Neuronal stem cell (in vitro differentiated cells): ENCODE measurements at regions not wholly inside any gene's neighbourhood (a gene's known extent, or its start where the extent isn't known, plus 50 kb on each side); places are given as distances from the start of the nearest gene placed in this dataset.
"Not testable (repeated sequence)": the region's sequence is repeated elsewhere in the genome, so short reads cannot be mapped to it uniquely, and the experiment has no call there.

ENCODE experiments used
- DNase-seq: peaks from one replicate; pipeline ENCODE4 v3.0.0-alpha.2; 2013; ENCODE audit warnings: low spot score
- H2AFZ ChIP-seq: one replicate; pipeline ENCODE4 v1.6.1; 2013; ENCODE audit warnings: mild to moderate bottlenecking, low read length, inconsistent platforms
- H2AK5ac ChIP-seq: 2 replicates; pipeline ENCODE4 v1.6.1; 2013; ENCODE audit warnings: low read depth, mild to moderate bottlenecking, inconsistent platforms, low read length, moderate library complexity, mixed read lengths
- H2BK120ac ChIP-seq: 2 replicates; pipeline ENCODE4 v1.6.1; 2013; ENCODE audit warnings: low read depth, mild to moderate bottlenecking, inconsistent platforms, low read length, moderate library complexity, mixed read lengths
- H2BK12ac ChIP-seq: one replicate; pipeline ENCODE4 v1.6.1; 2013; ENCODE audit warnings: low read length, inconsistent platforms
- H2BK15ac ChIP-seq: 2 replicates; pipeline ENCODE4 v1.6.1; 2013; ENCODE audit warnings: mild to moderate bottlenecking, low read length, inconsistent platforms, mixed read lengths
- H2BK5ac ChIP-seq: one replicate; pipeline ENCODE4 v1.6.1; 2013; ENCODE audit warnings: inconsistent platforms, mild to moderate bottlenecking, low read length, moderate library complexity
- H3K14ac ChIP-seq: one replicate; pipeline ENCODE4 v1.6.1; 2013; ENCODE audit warnings: low read length, inconsistent platforms
- H3K18ac ChIP-seq: 2 replicates; pipeline ENCODE4 v1.6.1; 2013; ENCODE audit warnings: low read length, inconsistent platforms
- H3K23ac ChIP-seq: 2 replicates; pipeline ENCODE4 v1.6.1; 2013; ENCODE audit warnings: low read depth, mild to moderate bottlenecking, mixed read lengths, low read length, inconsistent platforms; ENCODE audit not compliant: poor library complexity
- H3K27ac ChIP-seq: replicated peaks from 3 replicates; pipeline ENCODE4 v1.5.1; 2013; ENCODE audit warnings: low read length, inconsistent platforms
- H3K27me3 ChIP-seq, 3 experiments: 2 replicates each; pipeline ENCODE4 v1.6.1; 2013; ENCODE audit warnings: low read length in 3 of 3, mild to moderate bottlenecking in 2 of 3, inconsistent platforms in 1 of 3, low read depth in 1 of 3, mixed read lengths in 1 of 3, moderate library complexity in 1 of 3; ENCODE audit not compliant: control insufficient read depth in 3 of 3, insufficient read depth in 3 of 3
- H3K36me3 ChIP-seq, 2 donors: replicated peaks in 1 of 2; 2 replicates each; pipeline ENCODE4 v1.6.1; 2013; ENCODE audit warnings: low read length in 2 of 2; ENCODE audit not compliant: control insufficient read depth in 2 of 2, insufficient read depth in 2 of 2
- H3K4ac ChIP-seq: 2 replicates; pipeline ENCODE4 v1.6.1; 2013; ENCODE audit warnings: inconsistent platforms, mild to moderate bottlenecking, low read length, moderate library complexity
- H3K4me1 ChIP-seq, 2 donors: 1 replicate in 1 of 2; 2 replicates in 1 of 2; pipeline ENCODE4 v1.6.1; 2013; ENCODE audit warnings: low read length in 2 of 2, low read depth in 1 of 2; ENCODE audit not compliant: control insufficient read depth in 2 of 2, insufficient read depth in 1 of 2
- H3K4me2 ChIP-seq: one replicate; pipeline ENCODE4 v1.6.1; 2013; ENCODE audit warnings: mild to moderate bottlenecking, low read length, inconsistent platforms; ENCODE audit not compliant: insufficient read depth, poor library complexity, severe bottlenecking
- H3K4me3 ChIP-seq, 2 donors: 2 replicates each; pipeline ENCODE4 v1.5.1; 2013; ENCODE audit warnings: low read length in 2 of 2, mild to moderate bottlenecking in 2 of 2, inconsistent platforms in 1 of 2, moderate library complexity in 1 of 2
- H3K79me1 ChIP-seq: one replicate; pipeline ENCODE4 v1.6.1; 2013; ENCODE audit warnings: low read depth, mild to moderate bottlenecking, inconsistent platforms, low read length, moderate library complexity
- H3K9ac ChIP-seq: one replicate; pipeline ENCODE4 v1.6.1; 2013; ENCODE audit warnings: mild to moderate bottlenecking, low read depth, low read length, inconsistent platforms; ENCODE audit not compliant: poor library complexity
- H3K9me3 ChIP-seq, 2 donors: replicated peaks in 1 of 2; 2 replicates each; pipeline versions ENCODE3 to v1.6.1; 2013; ENCODE audit warnings: low read length in 2 of 2, mild to moderate bottlenecking in 2 of 2, inconsistent platforms in 1 of 2, low read depth in 1 of 2, mixed read lengths in 1 of 2, moderate library complexity in 1 of 2; ENCODE audit not compliant: control insufficient read depth in 2 of 2, insufficient read depth in 1 of 2
- H4K8ac ChIP-seq: one replicate; pipeline ENCODE4 v1.6.1; 2013; ENCODE audit warnings: low read depth, mild to moderate bottlenecking, inconsistent platforms, low read length, moderate library complexity
- H4K91ac ChIP-seq: one replicate; pipeline ENCODE4 v1.6.1; 2013; ENCODE audit warnings: low read length, low read depth, mild to moderate bottlenecking, inconsistent platforms; ENCODE audit not compliant: poor library complexity
- WGBS, 2 donors: extraction: QIAGEN DNeasy Blood & Tissue Kit; methylation state at CpG; one replicate each; pipeline ENCODE4 v1.1.7; 2013; ENCODE audit warnings: missing lambda C conversion rate in 2 of 2, mixed read lengths in 1 of 2; ENCODE audit not compliant: insufficient read length in 2 of 2, insufficient replicate concordance in 1 of 2; ENCODE audit errors: extremely low coverage in 2 of 2; 5-methylcytosine and 5-hydroxymethylcytosine counted together

DNA sequence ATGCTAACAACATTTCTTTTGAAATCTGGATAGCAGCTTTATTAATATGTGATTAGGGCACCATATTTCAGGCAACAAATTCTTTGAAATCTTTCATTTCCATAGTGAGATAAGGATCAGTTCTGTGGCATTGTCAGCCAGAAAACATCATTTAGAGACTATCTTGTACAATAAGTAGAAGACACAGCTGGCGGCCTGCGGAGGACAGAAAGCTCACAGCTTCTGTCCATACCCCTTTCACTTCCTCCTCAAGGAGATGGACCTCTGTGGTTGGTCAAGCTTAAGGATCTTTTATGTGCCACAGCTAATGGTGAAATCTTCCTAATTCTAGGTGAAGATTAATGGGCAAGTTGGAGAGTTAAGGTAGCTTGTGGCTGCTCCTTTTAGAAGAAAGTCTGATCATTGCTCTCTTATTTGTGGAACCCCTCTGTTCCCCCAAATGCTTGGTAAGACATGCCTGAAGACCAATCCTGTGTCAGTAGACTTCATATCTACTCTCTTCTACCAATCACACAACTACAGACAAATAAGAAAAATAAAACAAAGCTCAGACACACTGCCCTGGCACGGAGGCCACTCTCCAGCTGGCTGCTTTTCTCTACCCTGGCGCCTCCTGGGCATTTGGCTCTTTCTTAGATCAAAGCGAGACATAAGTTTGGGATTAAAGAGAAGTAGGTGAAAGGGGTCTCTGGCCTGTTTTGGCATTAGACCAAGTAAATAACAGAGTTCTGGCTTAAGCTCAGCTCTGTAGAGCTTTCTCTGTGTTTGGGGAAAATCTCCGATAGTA, 5298.2 kb upstream of the TPTE start:
- not testable (repeated sequence) for DNase-seq, H2BK12ac ChIP-seq, H3K27ac ChIP-seq, H3K27me3 ChIP-seq, H4K91ac ChIP-seq, H3K23ac ChIP-seq, H3K79me1 ChIP-seq, H3K4me2 ChIP-seq, H3K18ac ChIP-seq, H3K4me1 ChIP-seq, H3K9ac ChIP-seq, H3K4ac ChIP-seq, H3K9me3 ChIP-seq, H2BK15ac ChIP-seq, H2AFZ ChIP-seq, H2BK5ac ChIP-seq, H2AK5ac ChIP-seq, H3K36me3 ChIP-seq, H3K14ac ChIP-seq, H2BK120ac ChIP-seq, H3K4me3 ChIP-seq, H4K8ac ChIP-seq
- whole genome bisulfite sequencing, 2 donors: no CpG with 5 or more reads among the region's 6 CpGs

DNA sequence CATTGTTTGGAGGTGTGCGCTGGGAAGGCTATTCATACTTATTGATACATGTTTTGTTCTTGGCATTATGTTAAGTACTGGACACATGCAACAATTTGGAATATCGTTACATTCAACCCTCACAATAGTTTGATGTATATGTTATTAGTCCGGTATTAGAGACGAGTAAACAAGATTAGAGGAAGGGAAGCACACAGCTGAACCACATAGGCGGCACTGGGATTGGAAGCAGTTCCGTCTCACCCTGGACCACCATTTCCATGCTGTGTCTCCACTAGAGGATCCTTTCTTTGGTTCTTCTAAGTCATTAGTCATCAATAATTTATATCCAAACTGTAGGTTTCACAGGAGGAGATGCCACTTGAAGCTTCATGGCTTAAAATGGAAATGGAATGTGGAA, 5297.2 kb upstream of the TPTE start:
- not testable (repeated sequence) for H3K9ac ChIP-seq, H3K4me1 ChIP-seq, H4K91ac ChIP-seq, H3K36me3 ChIP-seq, H2AK5ac ChIP-seq, DNase-seq, H2BK120ac ChIP-seq, H3K27me3 ChIP-seq, H3K4me2 ChIP-seq, H2BK5ac ChIP-seq, H3K14ac ChIP-seq, H2AFZ ChIP-seq, H3K4me3 ChIP-seq, H2BK12ac ChIP-seq, H3K9me3 ChIP-seq, H3K18ac ChIP-seq, H3K79me1 ChIP-seq, H2BK15ac ChIP-seq, H3K4ac ChIP-seq, H3K23ac ChIP-seq, H3K27ac ChIP-seq, H4K8ac ChIP-seq
- no CpG with 5 or more reads among the region's 6 CpGs for WGBS, 2 donors

GRCh38 chr21:5227252-5227651, 5294.1 kb upstream of the TPTE start:
- H2BK5ac ChIP-seq, H3K79me1 ChIP-seq, H3K9ac ChIP-seq, H2AFZ ChIP-seq, H3K27me3 ChIP-seq, DNase-seq, H3K4ac ChIP-seq, H3K4me1 ChIP-seq, H3K14ac ChIP-seq, H3K9me3 ChIP-seq, H3K18ac ChIP-seq, H3K23ac ChIP-seq, H3K4me3 ChIP-seq, H2BK120ac ChIP-seq, H3K4me2 ChIP-seq, H3K27ac ChIP-seq, H2AK5ac ChIP-seq, H4K91ac ChIP-seq, H4K8ac ChIP-seq, H3K36me3 ChIP-seq, H2BK15ac ChIP-seq, H2BK12ac ChIP-seq: not testable (repeated sequence)
- WGBS, 2 donors: no CpG with 5 or more reads among the region's 1 CpG

DNA sequence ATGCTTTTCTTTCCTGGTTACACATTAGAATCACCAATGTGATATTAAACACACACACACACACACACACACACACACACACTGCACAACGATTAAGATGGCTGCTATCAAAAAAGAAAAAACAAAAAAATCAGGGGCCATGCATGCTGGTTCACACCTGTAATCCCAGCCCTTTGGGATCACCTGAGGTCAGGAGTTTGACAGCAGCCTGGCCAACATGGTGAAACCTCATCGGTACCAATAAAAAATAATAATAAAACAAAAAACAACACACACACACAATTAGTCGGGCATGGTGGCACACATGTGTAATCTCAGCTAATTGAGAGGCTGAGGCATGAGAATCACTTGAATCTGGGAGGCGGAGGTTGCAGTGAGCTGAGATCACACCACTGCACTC, 5290.8 kb upstream of the TPTE start:
- not testable (repeated sequence) for H3K4me3 ChIP-seq, H3K4me2 ChIP-seq, H2BK15ac ChIP-seq, H2AFZ ChIP-seq, H3K9me3 ChIP-seq, H3K27me3 ChIP-seq, H3K18ac ChIP-seq, DNase-seq, H4K91ac ChIP-seq, H3K14ac ChIP-seq, H3K4me1 ChIP-seq, H3K36me3 ChIP-seq, H2BK12ac ChIP-seq, H3K27ac ChIP-seq, H2AK5ac ChIP-seq, H3K9ac ChIP-seq, H3K4ac ChIP-seq, H2BK120ac ChIP-seq, H2BK5ac ChIP-seq, H4K8ac ChIP-seq, H3K23ac ChIP-seq, H3K79me1 ChIP-seq
- WGBS, 2 donors: no CpG with 5 or more reads among the region's 4 CpGs
